ENCODE measurements at regions not wholly inside any gene's neighbourhood (a gene's known extent, or its start where the extent isn't known, plus 50 kb on each side); places are given as distances from the start of the nearest gene placed in this dataset.

GRCh38 chr5:57582578-57583070 lies 100.0 kb upstream of the ACTBL2 start:
- no peak for DNase-seq

- DNase-seq, result no peak
Observed at GRCh38 chr5:57581772-57582171, 99.2 kb upstream of the ACTBL2 start.

- DNase-seq, result no peak
Observed at GRCh38 chr5:57581222-57581621, 98.6 kb upstream of the ACTBL2 start.

- DNase-seq, result no peak
Observed at GRCh38 chr5:57577432-57578175, 95.0 kb upstream of the ACTBL2 start.

- DNase-seq, result no peak
Observed at GRCh38 chr5:57576317-57576716, 93.7 kb upstream of the ACTBL2 start.

- DNase-seq, result no peak
Observed at GRCh38 chr5:57575839-57576238, 93.2 kb upstream of the ACTBL2 start.

- no peak for DNase-seq
Observed at GRCh38 chr5:57572461-57572860, 89.8 kb upstream of the ACTBL2 start.

- DNase-seq, result no peak
Observed at GRCh38 chr5:57569601-57570000, 87.0 kb upstream of the ACTBL2 start.

- no peak for DNase-seq
Observed at GRCh38 chr5:57568136-57568535, 85.5 kb upstream of the ACTBL2 start.

GRCh38 chr5:57566914-57567313 lies 84.3 kb upstream of the ACTBL2 start:
- DNase-seq, result no peak

GRCh38 chr5:57561231-57561842 lies 78.7 kb upstream of the ACTBL2 start:
- DNase-seq, result no peak

- DNase-seq, result no peak
Observed at GRCh38 chr5:57559110-57559635, 76.6 kb upstream of the ACTBL2 start.

- no peak for DNase-seq
Observed at GRCh38 chr5:57552033-57552432, 69.4 kb upstream of the ACTBL2 start.

- DNase-seq, result no peak
Observed at GRCh38 chr5:57551251-57551650, 68.6 kb upstream of the ACTBL2 start.

- DNase-seq, result no peak
Observed at GRCh38 chr5:57550132-57550531, 67.5 kb upstream of the ACTBL2 start.

GRCh38 chr5:57549566-57549965 lies 67.0 kb upstream of the ACTBL2 start:
- DNase-seq, result no peak

GRCh38 chr5:57540823-57541222 lies 58.2 kb upstream of the ACTBL2 start:
- no peak for DNase-seq

GRCh38 chr5:57539281-57539701 lies 56.7 kb upstream of the ACTBL2 start:
- DNase-seq, result no peak

- DNase-seq, result no peak
Observed at GRCh38 chr5:57538341-57538955, 55.8 kb upstream of the ACTBL2 start.

GRCh38 chr5:57537811-57538210 lies 55.2 kb upstream of the ACTBL2 start:
- no peak for DNase-seq

- no peak for DNase-seq
Observed at GRCh38 chr5:57532513-57533497, 50.2 kb upstream of the ACTBL2 start.
